HepG2 (cell line): ENCODE measurements at regions not wholly inside any gene's neighbourhood (a gene's known extent, or its start where the extent isn't known, plus 50 kb on each side); places are given as distances from the start of the nearest gene placed in this dataset.

Experiments
- ATAC-seq: fragments of 200-7000 bp; cut with Tn5 transposase; 3 replicates; pipeline ENCODE4 v1.9.1; 2020; ENCODE audit warnings: mild to moderate bottlenecking, moderate library complexity
- BruUV-seq: library from RNA; stranded (reverse); fragments of 400-500 nt; replicated peaks from 2 replicates; lab custom pipeline; 2021; lab: Mats Ljungman, UMichigan
- CTCF ChIA-PET: fragments of 300-600 bp; formaldehyde crosslinking; extraction: SDS; loops from one replicate; lab custom pipeline; 2021; ENCODE audit warnings: low total read pairs, inconsistent platforms, low intra/inter-chr PET ratio; lab: Yijun Ruan, JAX
- POLR2A ChIA-PET: fragments of 350-600 bp; sonication (Branson Sonifier 250); formaldehyde crosslinking; loops from one replicate; lab custom pipeline; 2020; ENCODE audit warnings: antibody characterized with exemption, inconsistent platforms; lab: Yijun Ruan, JAX
- DNase-seq: peaks from one replicate; pipeline ENCODE4 v3.0.0-alpha.2; 2015; ENCODE audit warnings: low spot score
- FAIRE-seq: peaks from 3 replicates; lab custom pipeline; 2011; peaks lifted over from hg19 to GRCh38; lab: Jason Lieb, UNC
- H2AFZ ChIP-seq: one replicate; pipeline ENCODE4 v1.6.1; 2011; ENCODE audit warnings: low read length, inconsistent platforms
- H3K27ac ChIP-seq: fragments of 300-600 bp; 3 replicates; pipeline ENCODE4 v1.8.0; 2011; ENCODE audit warnings: mixed run types, mild to moderate bottlenecking, mixed read lengths, low read length, inconsistent platforms; ENCODE audit not compliant: insufficient read depth; ENCODE audit errors: extremely low read length
- H3K27me3 ChIP-seq, 2 experiments: fragments of 200-600 bp in 1 of 2; 2 replicates in 1 of 2; 3 replicates in 1 of 2; pipeline versions ENCODE4 v1.6.0 to v1.8.0; 2011; ENCODE audit warnings: low read length in 2 of 2, mild to moderate bottlenecking in 2 of 2, moderate library complexity in 2 of 2, inconsistent platforms in 1 of 2; ENCODE audit not compliant: insufficient read depth in 2 of 2, control insufficient read depth in 1 of 2
- H3K36me3 ChIP-seq, 2 experiments: fragments of 200-600 bp in 1 of 2; replicated peaks in 1 of 2; 2 replicates in 1 of 2; 3 replicates in 1 of 2; pipeline versions ENCODE4 v1.5.1 to v1.8.0; 2011; ENCODE audit warnings: low read length in 2 of 2, inconsistent platforms in 1 of 2; ENCODE audit not compliant: insufficient read depth in 2 of 2, control insufficient read depth in 1 of 2
- H3K4me1 ChIP-seq: 2 replicates; pipeline ENCODE4 v1.5.1; 2012; ENCODE audit warnings: low read length, inconsistent platforms; ENCODE audit not compliant: insufficient read depth
- H3K4me2 ChIP-seq: 2 replicates; pipeline ENCODE4 v1.6.0; 2011; ENCODE audit warnings: low read depth, low read length, inconsistent platforms
- H3K4me3 ChIP-seq, 3 experiments: fragments of 200-600 bp in 1 of 3; sonication (generic), shearing (Covaris generic) in 1 of 3; replicated peaks in 1 of 3; 2 replicates each; pipeline ENCODE4 v1.5.1; 2011 to 2016; ENCODE audit warnings: low read length in 3 of 3, inconsistent platforms in 2 of 3, low read depth in 2 of 3, mild to moderate bottlenecking in 2 of 3, control low read depth in 1 of 3, mixed read lengths in 1 of 3; ENCODE audit not compliant: insufficient read depth in 1 of 3
- H3K79me2 ChIP-seq: one replicate; pipeline ENCODE4 v1.6.1; 2011; ENCODE audit warnings: low read length, inconsistent platforms; ENCODE audit not compliant: insufficient read depth
- H3K9ac ChIP-seq: 2 replicates; pipeline ENCODE4 v1.6.0; 2011; ENCODE audit warnings: mild to moderate bottlenecking, low read depth, low read length, inconsistent platforms; ENCODE audit not compliant: insufficient read depth
- H3K9me3 ChIP-seq: 2 replicates; pipeline ENCODE4 v1.5.1; 2012; ENCODE audit warnings: mild to moderate bottlenecking, low read length
- H4K20me1 ChIP-seq: 2 replicates; pipeline ENCODE4 v1.6.0; 2011; ENCODE audit warnings: inconsistent platforms, mild to moderate bottlenecking, low read length, moderate library complexity; ENCODE audit not compliant: insufficient read depth
- ETV5 ChIP-seq: IDR thresholded peaks from 2 replicates; pipeline ENCODE4 v1.6.1; 2018; ENCODE audit warnings: missing biosample characterization, missing genetic modification reagents, inconsistent platforms, borderline replicate concordance
- HIVEP1 ChIP-seq: sonication (generic); formaldehyde crosslinking; IDR thresholded peaks from 2 replicates; pipeline ENCODE4 v1.4.0; 2020; ENCODE audit warnings: mild to moderate bottlenecking, missing genetic modification reagents
- ZBTB3 ChIP-seq: sonication (generic); formaldehyde crosslinking; IDR thresholded peaks from 2 replicates; pipeline ENCODE4 v1.4.0; 2020; ENCODE audit warnings: low read depth, mild to moderate bottlenecking, moderate library complexity, missing genetic modification reagents, borderline replicate concordance
- ZC3H4 ChIP-seq: sonication (generic); formaldehyde crosslinking; IDR thresholded peaks from 2 replicates; pipeline ENCODE4 v1.4.0; 2020; ENCODE audit warnings: missing genetic modification reagents, borderline replicate concordance
- ZFP82 ChIP-seq: sonication (generic); formaldehyde crosslinking; IDR thresholded peaks from 2 replicates; pipeline ENCODE4 v1.5.1; 2020; ENCODE audit warnings: mild to moderate bottlenecking, missing genetic modification reagents, borderline replicate concordance
- ZNF124 ChIP-seq: sonication (generic); formaldehyde crosslinking; IDR thresholded peaks from 2 replicates; pipeline ENCODE4 v1.4.0; 2020; ENCODE audit warnings: missing genetic modification reagents
- ZNF615 ChIP-seq: sonication (generic); formaldehyde crosslinking; IDR thresholded peaks from 2 replicates; pipeline ENCODE4 v1.5.0; 2020; ENCODE audit warnings: mild to moderate bottlenecking, missing genetic modification reagents, borderline replicate concordance
- ZNF776 ChIP-seq: sonication (generic); formaldehyde crosslinking; IDR thresholded peaks from 2 replicates; pipeline ENCODE4 v1.4.0; 2020; ENCODE audit warnings: mild to moderate bottlenecking, missing genetic modification reagents
- WGBS: methylation state at CpG from one replicate; pipeline ENCODE4 v1.1.6; 2017; ENCODE audit warnings: low lambda C conversion rate; 5-methylcytosine and 5-hydroxymethylcytosine counted together
- in situ Hi-C: cut with HindIII; loops from 2 replicates; pipeline ENCODE4 v1.10.0; 2017; ENCODE audit warnings: low pct_unique_long_range_greater_than_20kb; ENCODE audit not compliant: extremely low pct_ligation_motif_present
- intact Hi-C: fragments of 100-400 bp; cut with micrococcal nuclease; formaldehyde crosslinking; loops from one replicate; pipeline ENCODE4 v1.10.0; 2022; ENCODE audit not compliant: unreplicated experiment
- TF ChIP-seq, protein P1 (sequence below): sonication (generic); formaldehyde crosslinking; IDR thresholded peaks from 2 replicates; pipeline ENCODE4 v1.5.0; 2020; ENCODE audit warnings: mild to moderate bottlenecking, low read depth, missing genetic modification reagents, borderline replicate concordance
- TF ChIP-seq, protein P2 (sequence below): sonication (generic); formaldehyde crosslinking; IDR thresholded peaks from 2 replicates; pipeline ENCODE4 v1.4.0; 2020; ENCODE audit warnings: low read depth, mild to moderate bottlenecking, missing genetic modification reagents
- TF ChIP-seq, protein P3 (sequence below): sonication (generic); formaldehyde crosslinking; IDR thresholded peaks from 2 replicates; pipeline ENCODE4 v1.8.0; 2022; ENCODE audit warnings: missing genetic modification reagents, low read depth, mild to moderate bottlenecking, borderline replicate concordance
- TF ChIP-seq, protein P4 (sequence below): sonication (generic); formaldehyde crosslinking; IDR thresholded peaks from 2 replicates; pipeline ENCODE4 v1.4.0; 2020; ENCODE audit warnings: missing genetic modification reagents
- TF ChIP-seq, protein P5 (sequence below): sonication (generic); formaldehyde crosslinking; IDR thresholded peaks from 2 replicates; pipeline ENCODE4 v1.4.0; 2020; ENCODE audit warnings: missing genetic modification reagents, borderline replicate concordance
- TF ChIP-seq, protein P6 (sequence below): sonication (generic); formaldehyde crosslinking; IDR thresholded peaks from 2 replicates; pipeline ENCODE4 v1.9.0; 2021; ENCODE audit warnings: missing genetic modification reagents, mild to moderate bottlenecking, borderline replicate concordance

DNA sequence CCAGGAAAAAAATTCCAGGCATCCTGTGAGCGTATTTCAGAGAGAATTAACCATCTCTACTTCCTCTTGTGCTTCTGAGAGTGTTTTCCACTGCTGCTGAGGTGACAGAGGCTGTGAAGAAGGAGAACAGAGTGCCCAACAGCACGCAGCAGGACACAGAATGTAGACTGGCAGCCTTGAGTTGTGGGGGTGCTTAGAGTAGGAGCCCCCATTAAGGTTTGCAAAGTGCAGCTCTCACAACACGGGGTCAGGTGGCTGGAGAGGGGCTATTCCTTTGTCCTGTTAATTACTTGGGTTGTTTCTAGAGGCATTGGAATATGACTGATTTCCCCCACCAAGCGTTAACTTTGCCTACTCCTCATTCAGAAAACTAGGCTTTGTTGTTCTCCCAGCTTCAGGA lies 370.6 kb downstream of the TSHZ3 start:
- H3K27me3 ChIP-seq: no peaks in the 10 kb centered on the region
- POLR2A ChIA-PET: no interaction called here
- H3K79me2 ChIP-seq: no peaks in the 10 kb centered on the region
- WGBS: 9% methylated on average over 4 of the region's 4 CpGs
- intact Hi-C loops (no loop called here), in situ Hi-C loops (no loop called here)
- no peaks in the 10 kb centered on the region for H3K4me1 ChIP-seq
- H3K9ac ChIP-seq: no peak overlapping the region
- no peak for DNase-seq
- ATAC-seq: no peak
- H4K20me1 ChIP-seq: no peaks in the 10 kb centered on the region
- H3K9me3 ChIP-seq: peaks cover 57% of the 10 kb centered on the region
- BruUV-seq: no TSS peak
- H2AFZ ChIP-seq: no peak overlapping the region
- no peaks in the 10 kb centered on the region for H3K36me3 ChIP-seq
- no peak for FAIRE-seq
- CTCF ChIA-PET: no interaction called here
- H3K4me2 ChIP-seq: no peak overlapping the region
- no peak overlapping the region for H3K27ac ChIP-seq
- no peak overlapping the region for H3K4me3 ChIP-seq
- TF ChIP-seq, protein P1, sequence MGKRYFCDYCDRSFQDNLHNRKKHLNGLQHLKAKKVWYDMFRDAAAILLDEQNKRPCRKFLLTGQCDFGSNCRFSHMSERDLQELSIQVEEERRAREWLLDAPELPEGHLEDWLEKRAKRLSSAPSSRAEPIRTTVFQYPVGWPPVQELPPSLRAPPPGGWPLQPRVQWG (CRISPR knock-in tag): no peak
- TF ChIP-seq, protein P2, sequence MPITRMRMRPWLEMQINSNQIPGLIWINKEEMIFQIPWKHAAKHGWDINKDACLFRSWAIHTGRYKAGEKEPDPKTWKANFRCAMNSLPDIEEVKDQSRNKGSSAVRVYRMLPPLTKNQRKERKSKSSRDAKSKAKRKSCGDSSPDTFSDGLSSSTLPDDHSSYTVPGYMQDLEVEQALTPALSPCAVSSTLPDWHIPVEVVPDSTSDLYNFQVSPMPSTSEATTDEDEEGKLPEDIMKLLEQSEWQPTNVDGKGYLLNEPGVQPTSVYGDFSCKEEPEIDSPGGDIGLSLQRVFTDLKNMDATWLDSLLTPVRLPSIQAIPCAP (CRISPR knock-in tag): no peak
- no peak for TF ChIP-seq HIVEP1 (CRISPR knock-in tag)
- no peak for TF ChIP-seq ZFP82 (CRISPR knock-in tag)
- no peak for TF ChIP-seq ZC3H4 (CRISPR knock-in tag)
- TF ChIP-seq ZNF124 (CRISPR knock-in tag): no peak
- no peak for TF ChIP-seq ZNF776 (CRISPR knock-in tag)
- TF ChIP-seq, protein P3, sequence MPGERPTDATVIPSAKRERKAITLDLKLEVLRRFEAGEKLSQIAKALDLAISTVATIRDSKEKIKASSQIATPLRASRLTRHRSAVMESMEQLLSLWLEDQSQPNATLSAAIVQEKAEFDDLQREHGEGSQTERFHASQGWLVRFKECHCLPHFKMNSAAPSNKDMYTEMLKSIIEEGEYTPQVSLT (CRISPR knock-in tag): no peak
- TF ChIP-seq, protein P4, sequence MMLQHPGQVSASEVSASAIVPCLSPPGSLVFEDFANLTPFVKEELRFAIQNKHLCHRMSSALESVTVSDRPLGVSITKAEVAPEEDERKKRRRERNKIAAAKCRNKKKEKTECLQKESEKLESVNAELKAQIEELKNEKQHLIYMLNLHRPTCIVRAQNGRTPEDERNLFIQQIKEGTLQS (CRISPR knock-in tag): no peak
- no peak for TF ChIP-seq ZNF615 (CRISPR knock-in tag)
- TF ChIP-seq, protein P5, sequence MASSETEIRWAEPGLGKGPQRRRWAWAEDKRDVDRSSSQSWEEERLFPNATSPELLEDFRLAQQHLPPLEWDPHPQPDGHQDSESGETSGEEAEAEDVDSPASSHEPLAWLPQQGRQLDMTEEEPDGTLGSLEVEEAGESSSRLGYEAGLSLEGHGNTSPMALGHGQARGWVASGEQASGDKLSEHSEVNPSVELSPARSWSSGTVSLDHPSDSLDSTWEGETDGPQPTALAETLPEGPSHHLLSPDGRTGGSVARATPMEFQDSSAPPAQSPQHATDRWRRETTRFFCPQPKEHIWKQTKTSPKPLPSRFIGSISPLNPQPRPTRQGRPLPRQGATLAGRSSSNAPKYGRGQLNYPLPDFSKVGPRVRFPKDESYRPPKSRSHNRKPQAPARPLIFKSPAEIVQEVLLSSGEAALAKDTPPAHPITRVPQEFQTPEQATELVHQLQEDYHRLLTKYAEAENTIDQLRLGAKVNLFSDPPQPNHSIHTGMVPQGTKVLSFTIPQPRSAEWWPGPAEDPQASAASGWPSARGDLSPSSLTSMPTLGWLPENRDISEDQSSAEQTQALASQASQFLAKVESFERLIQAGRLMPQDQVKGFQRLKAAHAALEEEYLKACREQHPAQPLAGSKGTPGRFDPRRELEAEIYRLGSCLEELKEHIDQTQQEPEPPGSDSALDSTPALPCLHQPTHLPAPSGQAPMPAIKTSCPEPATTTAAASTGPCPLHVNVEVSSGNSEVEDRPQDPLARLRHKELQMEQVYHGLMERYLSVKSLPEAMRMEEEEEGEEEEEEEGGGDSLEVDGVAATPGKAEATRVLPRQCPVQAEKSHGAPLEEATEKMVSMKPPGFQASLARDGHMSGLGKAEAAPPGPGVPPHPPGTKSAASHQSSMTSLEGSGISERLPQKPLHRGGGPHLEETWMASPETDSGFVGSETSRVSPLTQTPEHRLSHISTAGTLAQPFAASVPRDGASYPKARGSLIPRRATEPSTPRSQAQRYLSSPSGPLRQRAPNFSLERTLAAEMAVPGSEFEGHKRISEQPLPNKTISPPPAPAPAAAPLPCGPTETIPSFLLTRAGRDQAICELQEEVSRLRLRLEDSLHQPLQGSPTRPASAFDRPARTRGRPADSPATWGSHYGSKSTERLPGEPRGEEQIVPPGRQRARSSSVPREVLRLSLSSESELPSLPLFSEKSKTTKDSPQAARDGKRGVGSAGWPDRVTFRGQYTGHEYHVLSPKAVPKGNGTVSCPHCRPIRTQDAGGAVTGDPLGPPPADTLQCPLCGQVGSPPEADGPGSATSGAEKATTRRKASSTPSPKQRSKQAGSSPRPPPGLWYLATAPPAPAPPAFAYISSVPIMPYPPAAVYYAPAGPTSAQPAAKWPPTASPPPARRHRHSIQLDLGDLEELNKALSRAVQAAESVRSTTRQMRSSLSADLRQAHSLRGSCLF (CRISPR knock-in tag): no peak
- no peak for TF ChIP-seq ETV5 (CRISPR knock-in tag)
- TF ChIP-seq ZBTB3 (CRISPR knock-in tag): no peak
- TF ChIP-seq, protein P6, sequence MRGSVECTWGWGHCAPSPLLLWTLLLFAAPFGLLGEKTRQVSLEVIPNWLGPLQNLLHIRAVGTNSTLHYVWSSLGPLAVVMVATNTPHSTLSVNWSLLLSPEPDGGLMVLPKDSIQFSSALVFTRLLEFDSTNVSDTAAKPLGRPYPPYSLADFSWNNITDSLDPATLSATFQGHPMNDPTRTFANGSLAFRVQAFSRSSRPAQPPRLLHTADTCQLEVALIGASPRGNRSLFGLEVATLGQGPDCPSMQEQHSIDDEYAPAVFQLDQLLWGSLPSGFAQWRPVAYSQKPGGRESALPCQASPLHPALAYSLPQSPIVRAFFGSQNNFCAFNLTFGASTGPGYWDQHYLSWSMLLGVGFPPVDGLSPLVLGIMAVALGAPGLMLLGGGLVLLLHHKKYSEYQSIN (CRISPR knock-in tag): no peak
